Osteocyte (in vitro differentiated cells): ENCODE measurements at regions not wholly inside any gene's neighbourhood (a gene's known extent, or its start where the extent isn't known, plus 50 kb on each side); places are given as distances from the start of the nearest gene placed in this dataset.

ENCODE experiments used
- DNase-seq: peaks from one replicate; pipeline ENCODE4 v3.0.0; 2021; ENCODE audit warnings: mixed read lengths; ENCODE audit not compliant: unreplicated experiment; ENCODE audit errors: extremely low spot score
- H3K27ac Mint-ChIP-seq: one replicate; pipeline ENCODE4 v1.8.0; 2021; ENCODE audit warnings: mild to moderate bottlenecking, mixed read lengths; ENCODE audit not compliant: unreplicated experiment
- H3K27me3 Mint-ChIP-seq: one replicate; pipeline ENCODE4 v1.8.0; 2021; ENCODE audit warnings: mixed read lengths; ENCODE audit not compliant: unreplicated experiment
- H3K36me3 Mint-ChIP-seq: one replicate; pipeline ENCODE4 v1.8.0; 2021; ENCODE audit warnings: mixed read lengths; ENCODE audit not compliant: unreplicated experiment
- H3K4me1 Mint-ChIP-seq: one replicate; pipeline ENCODE4 v1.8.0; 2021; ENCODE audit warnings: mixed read lengths; ENCODE audit not compliant: unreplicated experiment
- H3K4me3 Mint-ChIP-seq: one replicate; pipeline ENCODE4 v1.8.0; 2021; ENCODE audit warnings: mild to moderate bottlenecking, moderate library complexity, mixed read lengths; ENCODE audit not compliant: unreplicated experiment
- H3K9me3 Mint-ChIP-seq: one replicate; pipeline ENCODE4 v1.8.0; 2021; ENCODE audit warnings: mixed read lengths; ENCODE audit not compliant: unreplicated experiment
- CTCF ChIP-seq: fragments of 200-600 bp; sonication (generic); IDR thresholded peaks from 2 replicates; pipeline ENCODE4 v1.5.0; 2021; ENCODE audit warnings: antibody characterized with exemption, mild to moderate bottlenecking, moderate library complexity

GRCh38 chr4:81358154-81358553 is 113.6 kb downstream of the RASGEF1B start:
- Mint-ChIP-seq H3K4me1 (no peaks in the 10 kb centered on the region), H3K9me3 (no peaks in the 10 kb centered on the region), H3K4me3 (no peak overlapping the region), H3K27me3 (peaks cover 11% of the 10 kb centered on the region), H3K36me3 (no peaks in the 10 kb centered on the region), H3K27ac (no peak overlapping the region)
- DNase-seq: no peak
- TF ChIP-seq CTCF: no peak

GRCh38 chr4:81356621-81357020 is 115.1 kb downstream of the RASGEF1B start:
- TF ChIP-seq CTCF: no peak
- H3K9me3 Mint-ChIP-seq: no peaks in the 10 kb centered on the region
- H3K4me3 Mint-ChIP-seq: no peak overlapping the region
- no peaks in the 10 kb centered on the region for H3K4me1 Mint-ChIP-seq
- no peaks in the 10 kb centered on the region for H3K36me3 Mint-ChIP-seq
- DNase-seq: no peak
- no peak overlapping the region for H3K27ac Mint-ChIP-seq
- H3K27me3 Mint-ChIP-seq: peaks cover 6% of the 10 kb centered on the region

GRCh38 chr4:81355136-81355535 is 116.6 kb downstream of the RASGEF1B start:
- Mint-ChIP-seq H3K27ac (no peak overlapping the region), H3K4me3 (no peak overlapping the region), H3K36me3 (no peaks in the 10 kb centered on the region), H3K27me3 (peaks cover 6% of the 10 kb centered on the region), H3K9me3 (no peaks in the 10 kb centered on the region), H3K4me1 (no peaks in the 10 kb centered on the region)
- TF ChIP-seq CTCF: no peak
- no peak for DNase-seq

GRCh38 chr4:81353861-81354260 is 117.8 kb downstream of the RASGEF1B start:
- H3K9me3 Mint-ChIP-seq: no peaks in the 10 kb centered on the region
- no peak for TF ChIP-seq CTCF
- no peak for DNase-seq
- no peak overlapping the region for H3K4me3 Mint-ChIP-seq
- no peaks in the 10 kb centered on the region for H3K36me3 Mint-ChIP-seq
- peaks cover 8% of the 10 kb centered on the region for H3K27me3 Mint-ChIP-seq
- H3K27ac Mint-ChIP-seq: no peak overlapping the region
- no peaks in the 10 kb centered on the region for H3K4me1 Mint-ChIP-seq

GRCh38 chr4:81352446-81352835 is 119.3 kb downstream of the RASGEF1B start:
- H3K4me1 Mint-ChIP-seq: no peaks in the 10 kb centered on the region
- H3K27ac Mint-ChIP-seq: no peak overlapping the region
- DNase-seq: no peak
- no peaks in the 10 kb centered on the region for H3K9me3 Mint-ChIP-seq
- peaks cover 12% of the 10 kb centered on the region for H3K27me3 Mint-ChIP-seq
- no peaks in the 10 kb centered on the region for H3K36me3 Mint-ChIP-seq
- no peak for TF ChIP-seq CTCF
- H3K4me3 Mint-ChIP-seq: no peak overlapping the region
